ENCODE measurements at regions not wholly inside any gene's neighbourhood (a gene's known extent, or its start where the extent isn't known, plus 50 kb on each side); places are given as distances from the start of the nearest gene placed in this dataset.

DNA sequence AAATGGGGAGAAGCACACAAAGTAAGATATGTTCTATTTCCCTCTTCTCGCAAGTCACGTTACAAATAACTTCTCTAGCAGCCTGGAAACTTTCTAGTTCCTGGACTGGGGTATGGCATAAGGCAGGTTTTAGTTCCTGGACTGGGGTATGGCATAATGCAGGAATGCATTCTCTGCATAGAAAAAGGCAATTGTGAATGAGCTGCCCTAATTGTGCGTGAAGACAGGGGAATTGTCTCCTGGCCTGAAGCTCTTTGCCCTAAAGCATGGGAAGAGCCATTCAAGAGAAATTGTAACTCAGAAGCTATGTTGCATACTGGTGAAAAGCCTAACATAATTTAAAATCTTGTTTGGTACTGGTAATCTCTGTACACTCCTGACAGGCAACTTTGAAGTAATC lies 54.3 kb upstream of the CBLB start:
- Histone ChIP-seq H3K9me3 (ENCODE audit: low read depth, low read length) (peaks cover 12% of the 10 kb centered on the region), H3K4me1 (ENCODE audit: insufficient read depth, low read length) (no peaks in the 10 kb centered on the region), H3K4me3 (ENCODE audit: low read length) (no peak overlapping the region), H3K27me3 (ENCODE audit: insufficient read depth, low read length) (no peaks in the 10 kb centered on the region)

GRCh38 chr3:105927741-105928140 lies 58.9 kb upstream of the CBLB start:
- no peaks in the 10 kb centered on the region for H3K4me1 ChIP-seq (ENCODE audit: insufficient read depth, low read length)
- no peak overlapping the region for H3K4me3 ChIP-seq (ENCODE audit: low read length)
- no peaks in the 10 kb centered on the region for H3K27me3 ChIP-seq (ENCODE audit: insufficient read depth, low read length)
- no peaks in the 10 kb centered on the region for H3K9me3 ChIP-seq (ENCODE audit: low read depth, low read length)

GRCh38 chr3:105930733-105931132 lies 61.9 kb upstream of the CBLB start:
- H3K9me3 ChIP-seq (ENCODE audit: low read depth, low read length) = no peaks in the 10 kb centered on the region
- H3K4me1 ChIP-seq (ENCODE audit: insufficient read depth, low read length) = no peaks in the 10 kb centered on the region

GRCh38 chr3:105931500-105931899 lies 62.7 kb upstream of the CBLB start:
- no peaks in the 10 kb centered on the region for H3K9me3 ChIP-seq (ENCODE audit: low read depth, low read length)
- H3K27me3 ChIP-seq (ENCODE audit: insufficient read depth, low read length) = no peaks in the 10 kb centered on the region
- H3K4me3 ChIP-seq (ENCODE audit: low read length) = no peak overlapping the region
- no peaks in the 10 kb centered on the region for H3K4me1 ChIP-seq (ENCODE audit: insufficient read depth, low read length)

More at GRCh38 chr3:105930733-105931132, 61.9 kb upstream of the CBLB start:
- no peak overlapping the region for H3K4me3 ChIP-seq (ENCODE audit: low read length)
- H3K27me3 ChIP-seq (ENCODE audit: insufficient read depth, low read length) = no peaks in the 10 kb centered on the region

DNA sequence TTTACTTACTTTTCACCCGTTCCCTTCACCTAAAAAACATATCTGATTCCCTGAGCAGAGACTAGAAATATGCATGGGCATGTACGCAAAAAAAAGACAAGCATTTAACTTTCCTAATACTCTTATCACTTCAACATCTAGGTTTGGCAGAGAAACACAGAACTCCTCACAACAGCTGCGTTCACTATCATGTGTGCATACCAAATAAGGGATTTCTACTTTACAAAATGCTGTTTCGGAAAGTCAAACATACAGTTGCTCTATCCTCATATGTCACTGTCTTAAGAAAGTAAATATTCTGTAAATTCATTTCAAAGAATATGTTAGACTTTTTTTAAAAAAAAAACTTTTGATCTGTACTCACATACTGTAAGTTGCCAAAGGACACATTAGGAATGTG lies 65.1 kb upstream of the CBLB start:
- Histone ChIP-seq H3K4me1 (ENCODE audit: insufficient read depth, low read length) (no peaks in the 10 kb centered on the region), H3K4me3 (ENCODE audit: low read length) (no peak overlapping the region), H3K9me3 (ENCODE audit: low read depth, low read length) (no peaks in the 10 kb centered on the region), H3K27me3 (ENCODE audit: insufficient read depth, low read length) (no peaks in the 10 kb centered on the region)

- Histone ChIP-seq H3K4me1 (ENCODE audit: insufficient read depth, low read length) (no peaks in the 10 kb centered on the region), H3K9me3 (ENCODE audit: low read depth, low read length) (no peaks in the 10 kb centered on the region), H3K4me3 (ENCODE audit: low read length) (no peak overlapping the region), H3K27me3 (ENCODE audit: insufficient read depth, low read length) (no peaks in the 10 kb centered on the region)
Measured at GRCh38 chr3:105938101-105938500, 69.3 kb upstream of the CBLB start.

DNA sequence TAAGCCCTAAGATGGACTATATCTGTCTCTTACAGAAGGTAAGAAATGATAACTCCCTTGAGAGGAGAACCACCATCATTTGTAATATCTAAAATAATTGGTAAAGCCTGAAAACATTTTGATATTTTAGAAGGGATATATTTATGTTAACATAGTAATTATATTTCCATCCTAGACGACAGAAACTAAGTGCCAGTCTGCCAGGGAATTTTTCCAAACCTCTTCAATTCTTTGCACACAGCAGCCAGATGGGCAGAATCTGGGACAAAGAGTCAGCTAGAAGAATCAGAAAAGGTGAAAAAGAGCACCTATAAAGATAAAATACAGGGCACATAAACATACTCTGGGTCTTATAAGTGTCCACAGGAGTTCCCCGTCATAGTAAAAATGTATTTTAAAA lies 70.0 kb upstream of the CBLB start:
- no peak overlapping the region for H3K4me3 ChIP-seq (ENCODE audit: low read length)

DNA sequence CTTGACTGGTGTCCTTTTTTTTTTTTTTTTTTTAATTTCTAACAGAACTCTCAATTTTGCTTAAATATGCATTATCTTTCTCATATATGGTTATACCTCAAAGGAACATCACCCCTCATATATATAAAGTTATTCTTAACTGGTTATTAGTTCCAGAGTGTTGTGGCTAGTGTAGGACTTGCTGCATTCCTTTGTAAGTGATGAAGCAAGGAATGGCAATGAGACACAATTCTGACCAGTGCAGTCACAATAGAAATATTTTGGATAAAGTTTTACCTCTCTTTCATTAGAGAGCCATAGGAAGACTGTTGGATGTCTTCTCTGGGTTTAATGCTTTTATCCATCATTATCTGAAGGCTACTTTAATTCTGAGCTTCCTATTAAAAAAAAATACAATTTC lies 75.5 kb upstream of the CBLB start:
- H3K27me3 ChIP-seq (ENCODE audit: insufficient read depth, low read length) = no peaks in the 10 kb centered on the region
- H3K9me3 ChIP-seq (ENCODE audit: low read depth, low read length) = no peaks in the 10 kb centered on the region
- H3K4me3 ChIP-seq (ENCODE audit: low read length) = no peak overlapping the region
- no peaks in the 10 kb centered on the region for H3K4me1 ChIP-seq (ENCODE audit: insufficient read depth, low read length)

More for the DNA sequence above, 70.0 kb upstream of the CBLB start:
- H3K9me3 ChIP-seq (ENCODE audit: low read depth, low read length) = no peaks in the 10 kb centered on the region
- no peaks in the 10 kb centered on the region for H3K4me1 ChIP-seq (ENCODE audit: insufficient read depth, low read length)
- no peaks in the 10 kb centered on the region for H3K27me3 ChIP-seq (ENCODE audit: insufficient read depth, low read length)

DNA sequence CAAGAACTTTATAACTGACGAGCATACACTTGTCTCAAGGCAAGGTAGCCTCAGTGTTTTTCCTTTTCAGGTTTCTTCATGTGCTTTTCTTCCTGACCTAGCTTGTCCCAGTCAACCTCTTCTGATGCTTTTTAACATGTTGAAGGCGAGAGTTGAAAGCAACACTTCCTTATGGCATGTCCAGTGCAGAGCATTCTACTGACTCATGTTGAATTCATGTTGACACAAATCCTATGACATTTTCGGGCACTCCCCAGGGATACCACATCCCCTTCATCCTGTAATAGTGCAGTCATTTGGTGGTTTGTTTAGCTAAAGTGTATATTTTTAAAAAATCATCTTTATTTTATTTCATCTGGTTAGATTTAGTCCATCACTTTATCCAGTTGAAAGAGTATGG lies 75.9 kb upstream of the CBLB start:
- no peak overlapping the region for H3K4me3 ChIP-seq (ENCODE audit: low read length)
- H3K4me1 ChIP-seq (ENCODE audit: insufficient read depth, low read length) = no peaks in the 10 kb centered on the region
- H3K27me3 ChIP-seq (ENCODE audit: insufficient read depth, low read length) = no peaks in the 10 kb centered on the region
- H3K9me3 ChIP-seq (ENCODE audit: low read depth, low read length) = no peaks in the 10 kb centered on the region

GRCh38 chr3:105948101-105948500 lies 79.3 kb upstream of the CBLB start:
- H3K4me1 ChIP-seq (ENCODE audit: insufficient read depth, low read length) = no peaks in the 10 kb centered on the region
- H3K27me3 ChIP-seq (ENCODE audit: insufficient read depth, low read length) = no peaks in the 10 kb centered on the region
- H3K4me3 ChIP-seq (ENCODE audit: low read length) = no peak overlapping the region
- no peaks in the 10 kb centered on the region for H3K9me3 ChIP-seq (ENCODE audit: low read depth, low read length)

- H3K4me3 ChIP-seq (ENCODE audit: low read length) = no peak overlapping the region
- H3K9me3 ChIP-seq (ENCODE audit: low read depth, low read length) = no peaks in the 10 kb centered on the region
- no peaks in the 10 kb centered on the region for H3K27me3 ChIP-seq (ENCODE audit: insufficient read depth, low read length)
- no peaks in the 10 kb centered on the region for H3K4me1 ChIP-seq (ENCODE audit: insufficient read depth, low read length)
Measured at GRCh38 chr3:105950881-105951600, 82.2 kb upstream of the CBLB start.

- no peak overlapping the region for H3K4me3 ChIP-seq (ENCODE audit: low read length)
- H3K9me3 ChIP-seq (ENCODE audit: low read depth, low read length) = no peaks in the 10 kb centered on the region
- H3K27me3 ChIP-seq (ENCODE audit: insufficient read depth, low read length) = no peaks in the 10 kb centered on the region
- no peaks in the 10 kb centered on the region for H3K4me1 ChIP-seq (ENCODE audit: insufficient read depth, low read length)
Measured at GRCh38 chr3:105953831-105954230, 85.0 kb upstream of the CBLB start.

DNA sequence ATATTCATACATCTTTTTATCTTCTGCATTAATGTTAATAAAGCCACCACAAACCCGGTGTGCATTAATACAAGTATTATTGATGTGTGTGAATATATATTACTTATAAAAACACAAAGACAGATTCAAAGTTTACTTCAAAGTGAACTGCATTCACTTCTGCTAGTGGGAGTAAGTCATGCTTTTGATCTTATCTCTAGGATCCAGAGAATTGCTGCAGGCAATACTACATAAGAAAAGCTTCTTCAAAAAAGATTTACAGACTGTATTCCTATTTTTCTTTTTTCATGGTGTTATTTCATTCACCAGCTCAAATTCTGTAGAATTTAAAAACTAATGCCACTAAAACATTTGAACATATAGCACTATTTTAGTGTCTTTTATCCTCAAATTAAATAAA lies 87.5 kb upstream of the CBLB start:
- Histone ChIP-seq H3K4me1 (ENCODE audit: insufficient read depth, low read length) (no peaks in the 10 kb centered on the region), H3K9me3 (ENCODE audit: low read depth, low read length) (no peaks in the 10 kb centered on the region), H3K4me3 (ENCODE audit: low read length) (no peak overlapping the region), H3K27me3 (ENCODE audit: insufficient read depth, low read length) (no peaks in the 10 kb centered on the region)

- no peak overlapping the region for H3K4me3 ChIP-seq (ENCODE audit: low read length)
Measured at GRCh38 chr3:105957722-105958121, 88.9 kb upstream of the CBLB start.

GRCh38 chr3:105958237-105959000 lies 89.6 kb upstream of the CBLB start:
- Histone ChIP-seq H3K27me3 (ENCODE audit: insufficient read depth, low read length) (no peaks in the 10 kb centered on the region), H3K4me1 (ENCODE audit: insufficient read depth, low read length) (no peaks in the 10 kb centered on the region), H3K4me3 (ENCODE audit: low read length) (no peak overlapping the region), H3K9me3 (ENCODE audit: low read depth, low read length) (no peaks in the 10 kb centered on the region)

More at GRCh38 chr3:105957722-105958121, 88.9 kb upstream of the CBLB start:
- no peaks in the 10 kb centered on the region for H3K9me3 ChIP-seq (ENCODE audit: low read depth, low read length)
- no peaks in the 10 kb centered on the region for H3K4me1 ChIP-seq (ENCODE audit: insufficient read depth, low read length)
- no peaks in the 10 kb centered on the region for H3K27me3 ChIP-seq (ENCODE audit: insufficient read depth, low read length)

DNA sequence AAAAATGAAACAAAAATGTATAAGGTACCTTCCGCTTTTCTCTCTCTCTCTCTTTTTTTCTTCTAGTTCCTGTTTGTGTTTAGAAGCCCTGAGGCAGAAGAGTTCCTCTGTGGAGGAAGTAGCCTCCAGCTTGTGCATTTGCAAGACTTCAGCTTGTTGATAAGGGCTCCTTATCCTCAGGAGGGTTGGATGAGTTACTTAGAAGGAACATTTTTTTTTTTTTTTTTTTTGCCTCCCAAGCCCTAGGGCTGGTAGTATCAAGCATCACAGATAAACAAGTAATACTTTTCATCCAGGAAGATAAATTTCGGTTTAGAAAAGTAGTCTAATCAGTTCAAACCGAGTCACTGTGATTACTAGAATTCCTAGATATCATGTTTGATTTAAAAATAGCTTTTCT lies 91.0 kb upstream of the CBLB start:
- H3K9me3 ChIP-seq (ENCODE audit: low read depth, low read length) = no peaks in the 10 kb centered on the region
- H3K4me3 ChIP-seq (ENCODE audit: low read length) = no peak overlapping the region
- no peaks in the 10 kb centered on the region for H3K4me1 ChIP-seq (ENCODE audit: insufficient read depth, low read length)
- H3K27me3 ChIP-seq (ENCODE audit: insufficient read depth, low read length) = no peaks in the 10 kb centered on the region

All from mononuclear cell (primary cell).